NCI-H446 (cell line): ENCODE measurements at regions not wholly inside any gene's neighbourhood (a gene's known extent, or its start where the extent isn't known, plus 50 kb on each side); places are given as distances from the start of the nearest gene placed in this dataset.
"Not testable (repeated sequence)": the region's sequence is repeated elsewhere in the genome, so short reads cannot be mapped to it uniquely, and the experiment has no call there.

Experiments
- DNase-seq, 2 experiments: peaks; one replicate each; lab custom pipeline; 2025; lab: John Stamatoyannopoulos, UW

DNA sequence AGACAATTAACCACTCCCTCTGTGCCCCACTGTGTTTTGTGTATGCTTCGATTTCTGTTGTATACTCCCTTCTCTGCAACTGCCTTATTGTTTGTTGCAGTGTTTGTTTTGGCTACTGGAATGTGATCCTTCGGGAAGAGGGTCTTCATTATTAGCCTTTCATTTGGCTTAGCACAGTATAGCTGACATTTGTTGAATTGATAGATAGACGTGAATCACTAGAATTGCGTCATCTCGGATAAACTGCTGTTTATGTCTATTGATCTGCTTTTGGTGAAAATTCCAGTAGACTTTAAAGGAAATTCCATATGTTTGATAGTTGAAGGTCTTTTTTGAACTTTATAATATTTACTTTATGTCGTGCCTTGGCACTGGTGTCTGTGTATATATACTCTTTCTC, 189.9 kb upstream of the EYA4 start:
- DNase-seq, result no peak

GRCh38 chr6:133052465-133052864, 188.7 kb upstream of the EYA4 start:
- no peak for DNase-seq

- DNase-seq, result no peak
Measured at GRCh38 chr6:133055441-133055966, 185.7 kb upstream of the EYA4 start.

- DNase-seq, result no peak
Measured at GRCh38 chr6:133057352-133057751, 183.8 kb upstream of the EYA4 start.

- no peak for DNase-seq
Measured at GRCh38 chr6:133062077-133062476, 179.1 kb upstream of the EYA4 start.

GRCh38 chr6:133062696-133063306, 178.4 kb upstream of the EYA4 start:
- DNase-seq, result no peak

DNA sequence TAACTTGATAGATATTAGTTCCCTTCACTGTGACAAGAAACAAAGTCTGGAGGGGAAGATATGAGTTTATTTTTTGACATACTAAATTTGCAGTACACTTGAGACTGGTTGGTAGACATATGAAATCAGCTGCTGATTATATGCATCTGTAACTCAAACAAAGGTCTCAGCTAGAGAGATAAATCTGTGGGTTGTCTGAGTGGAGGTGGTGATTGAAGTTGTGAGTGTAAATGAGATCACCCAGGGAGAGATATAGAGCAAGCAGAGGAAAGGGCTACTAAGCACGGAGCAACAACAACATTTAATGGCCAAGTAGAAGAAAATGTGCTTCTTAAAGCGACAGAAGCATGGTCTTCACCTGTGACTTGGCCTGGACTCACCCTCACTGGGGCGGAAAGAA, 173.2 kb upstream of the EYA4 start:
- DNase-seq, result no peak

GRCh38 chr6:133070410-133071043, 170.6 kb upstream of the EYA4 start:
- DNase-seq, result no peak

- no peak for DNase-seq
Measured at GRCh38 chr6:133079901-133080300, 161.3 kb upstream of the EYA4 start.

DNA sequence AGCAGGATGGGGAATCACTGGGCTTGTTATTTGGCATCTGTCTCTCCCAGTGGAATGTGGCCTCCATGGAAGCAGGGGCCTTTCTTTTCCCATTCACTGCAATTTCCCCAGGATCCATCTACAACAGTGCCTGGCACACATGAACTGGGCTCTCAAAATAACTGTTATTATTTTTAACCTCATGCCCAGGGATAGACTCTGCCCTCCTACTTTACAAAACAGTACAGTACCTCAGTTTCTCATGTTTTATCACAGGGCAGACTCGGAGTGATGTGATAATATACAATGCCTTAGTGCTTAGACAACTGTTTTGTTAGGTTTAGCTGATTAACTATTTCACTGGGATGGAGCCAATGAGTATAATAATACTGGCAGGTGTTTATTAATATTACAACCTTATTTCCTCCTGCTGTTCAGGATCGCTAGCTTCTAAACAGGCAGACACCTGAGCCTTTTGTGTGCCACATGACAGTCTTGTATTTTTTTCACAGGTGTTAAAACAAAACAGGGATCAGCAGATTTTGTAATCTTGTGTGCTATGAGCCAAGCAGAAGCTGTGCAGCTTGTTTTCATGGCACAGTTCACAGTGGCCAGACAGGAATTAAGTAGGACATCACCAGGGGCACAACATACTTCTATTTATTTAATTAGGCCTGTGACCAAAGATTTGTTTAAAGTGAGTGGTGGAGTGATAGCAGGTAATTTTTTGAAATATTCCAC, 157.7 kb upstream of the EYA4 start:
- no peak for DNase-seq

GRCh38 chr6:133085471-133085870, 155.7 kb upstream of the EYA4 start:
- DNase-seq, result no peak

- no peak for DNase-seq
Measured at GRCh38 chr6:133085896-133086295, 155.3 kb upstream of the EYA4 start.

- no peak for DNase-seq
Measured at GRCh38 chr6:133088931-133089695, 152.0 kb upstream of the EYA4 start.

GRCh38 chr6:133092199-133092598, 149.0 kb upstream of the EYA4 start:
- no peak for DNase-seq

DNA sequence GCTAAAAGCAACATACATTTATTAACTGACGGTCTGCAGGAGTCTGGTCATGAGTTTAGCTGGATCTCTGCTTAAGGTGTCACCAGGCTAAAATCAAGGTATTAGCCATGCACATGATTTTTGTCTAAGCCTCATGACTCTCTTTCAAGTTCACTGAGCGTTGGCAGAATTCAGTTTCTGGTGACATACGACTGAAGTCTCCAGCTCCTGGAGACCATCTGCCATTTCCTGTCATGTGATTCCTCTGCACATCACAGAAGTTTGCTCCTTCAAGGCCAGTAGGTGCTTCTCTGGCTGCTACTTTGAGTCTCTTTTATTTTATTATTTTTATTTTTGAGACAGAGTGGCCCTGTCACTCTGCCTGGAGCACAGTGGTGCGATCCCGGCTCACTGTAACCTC, 148.4 kb upstream of the EYA4 start:
- DNase-seq, result no peak

DNA sequence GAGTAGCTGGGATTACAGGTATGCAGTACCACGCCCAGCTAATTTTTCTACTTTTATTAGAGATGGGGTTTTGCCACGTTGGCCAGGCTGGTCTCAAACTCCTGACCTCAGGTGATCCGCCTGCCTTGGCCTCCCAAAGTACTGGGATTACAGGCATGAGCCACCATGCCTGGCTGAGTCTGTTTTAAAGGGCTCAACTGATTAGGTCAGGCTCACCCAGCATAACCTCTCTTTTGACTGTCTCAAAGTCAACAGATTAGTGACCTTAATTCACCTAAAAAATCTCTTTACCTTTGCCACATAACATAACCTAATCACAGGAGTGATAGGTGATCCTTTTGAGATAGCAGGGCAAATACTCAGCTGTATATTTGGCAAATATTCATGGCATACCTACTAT, 147.9 kb upstream of the EYA4 start:
- not testable (repeated sequence) for DNase-seq

DNA sequence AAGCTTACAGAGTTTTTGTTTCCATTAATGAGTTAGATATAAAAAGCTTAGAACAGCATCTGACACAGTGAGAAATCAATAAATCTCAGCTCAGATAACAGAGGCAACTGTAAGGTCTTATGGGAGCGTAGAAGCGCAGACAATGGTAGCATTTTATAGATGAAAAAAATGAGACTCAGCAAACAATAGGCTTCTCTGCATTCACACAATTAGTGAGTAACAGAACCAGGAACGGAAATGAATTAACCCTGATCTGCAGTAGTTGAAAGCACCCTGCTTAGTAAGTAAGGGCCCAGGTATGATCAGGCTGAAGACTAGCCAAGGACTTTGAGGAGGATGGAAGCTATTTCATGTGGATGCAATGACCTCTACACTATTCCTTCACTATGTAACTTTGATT, 147.2 kb upstream of the EYA4 start:
- no peak for DNase-seq

- no peak for DNase-seq
Measured at GRCh38 chr6:133097208-133097607, 143.9 kb upstream of the EYA4 start.

- no peak for DNase-seq
Measured at GRCh38 chr6:133099573-133099972, 141.6 kb upstream of the EYA4 start.

- DNase-seq, result no peak
Measured at GRCh38 chr6:133100865-133101264, 140.3 kb upstream of the EYA4 start.

GRCh38 chr6:133101790-133102189, 139.4 kb upstream of the EYA4 start:
- DNase-seq, result no peak

GRCh38 chr6:133106934-133107333, 134.2 kb upstream of the EYA4 start:
- DNase-seq, result no peak
